ENCODE measurements at regions not wholly inside any gene's neighbourhood (a gene's known extent, or its start where the extent isn't known, plus 50 kb on each side); places are given as distances from the start of the nearest gene placed in this dataset.

GRCh38 chr1:157390651-157391050 lies 161.7 kb downstream of the FCRL5 start:
- Mint-ChIP-seq H3K4me1 (ENCODE audit: unreplicated experiment) (no peaks in the 10 kb centered on the region), H3K27ac (no peak overlapping the region), H3K4me3 (no peak overlapping the region), H3K36me3 (no peaks in the 10 kb centered on the region), H3K9me3 (peaks cover 6% of the 10 kb centered on the region), H3K27me3 (peaks cover 3% of the 10 kb centered on the region)
- TF ChIP-seq, protein P1, sequence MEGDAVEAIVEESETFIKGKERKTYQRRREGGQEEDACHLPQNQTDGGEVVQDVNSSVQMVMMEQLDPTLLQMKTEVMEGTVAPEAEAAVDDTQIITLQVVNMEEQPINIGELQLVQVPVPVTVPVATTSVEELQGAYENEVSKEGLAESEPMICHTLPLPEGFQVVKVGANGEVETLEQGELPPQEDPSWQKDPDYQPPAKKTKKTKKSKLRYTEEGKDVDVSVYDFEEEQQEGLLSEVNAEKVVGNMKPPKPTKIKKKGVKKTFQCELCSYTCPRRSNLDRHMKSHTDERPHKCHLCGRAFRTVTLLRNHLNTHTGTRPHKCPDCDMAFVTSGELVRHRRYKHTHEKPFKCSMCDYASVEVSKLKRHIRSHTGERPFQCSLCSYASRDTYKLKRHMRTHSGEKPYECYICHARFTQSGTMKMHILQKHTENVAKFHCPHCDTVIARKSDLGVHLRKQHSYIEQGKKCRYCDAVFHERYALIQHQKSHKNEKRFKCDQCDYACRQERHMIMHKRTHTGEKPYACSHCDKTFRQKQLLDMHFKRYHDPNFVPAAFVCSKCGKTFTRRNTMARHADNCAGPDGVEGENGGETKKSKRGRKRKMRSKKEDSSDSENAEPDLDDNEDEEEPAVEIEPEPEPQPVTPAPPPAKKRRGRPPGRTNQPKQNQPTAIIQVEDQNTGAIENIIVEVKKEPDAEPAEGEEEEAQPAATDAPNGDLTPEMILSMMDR (conservative IDR thresholded peaks at IDR 0.05), result no peak
- no peak for DNase-seq (ENCODE audit: extremely low spot score, unreplicated experiment)

GRCh38 chr1:157388057-157388456 lies 164.3 kb downstream of the FCRL5 start:
- peaks cover 6% of the 10 kb centered on the region for H3K9me3 Mint-ChIP-seq
- TF ChIP-seq, protein P1 (conservative IDR thresholded peaks at IDR 0.05), result no peak

GRCh38 chr1:157384258-157384657 lies 168.1 kb downstream of the FCRL5 start:
- Mint-ChIP-seq H3K27ac (no peak overlapping the region), H3K4me1 (ENCODE audit: unreplicated experiment) (no peaks in the 10 kb centered on the region), H3K27me3 (no peaks in the 10 kb centered on the region), H3K36me3 (no peaks in the 10 kb centered on the region), H3K4me3 (no peak overlapping the region), H3K9me3 (no peaks in the 10 kb centered on the region)
- DNase-seq (ENCODE audit: extremely low spot score, unreplicated experiment), result no peak
- TF ChIP-seq, protein P1 (conservative IDR thresholded peaks at IDR 0.05), result no peak

More at GRCh38 chr1:157388057-157388456, 164.3 kb downstream of the FCRL5 start:
- DNase-seq (ENCODE audit: extremely low spot score, unreplicated experiment), result no peak
- Mint-ChIP-seq H3K36me3 (no peaks in the 10 kb centered on the region), H3K4me3 (no peak overlapping the region), H3K27me3 (peaks cover 3% of the 10 kb centered on the region), H3K27ac (no peak overlapping the region), H3K4me1 (ENCODE audit: unreplicated experiment) (no peaks in the 10 kb centered on the region)

DNA sequence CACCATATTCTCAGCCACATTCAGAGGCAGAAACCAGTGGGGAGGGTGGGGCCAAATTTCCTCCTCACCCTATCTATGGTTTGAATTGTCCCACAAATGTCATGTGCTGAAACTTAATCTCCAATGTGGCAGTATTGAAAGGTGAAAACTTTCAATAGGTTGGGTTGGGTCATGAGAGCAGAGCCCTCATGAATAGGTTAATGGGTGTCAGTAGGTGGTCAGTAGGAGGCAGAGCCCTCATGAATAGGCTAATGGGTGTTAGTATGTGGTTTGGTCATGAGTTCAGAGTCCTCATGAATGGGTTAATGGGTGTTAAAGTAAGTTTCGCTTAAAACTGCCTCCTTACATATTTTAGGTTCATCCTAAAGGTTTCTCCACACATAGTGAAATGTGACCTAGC lies 170.0 kb downstream of the FCRL5 start:
- Mint-ChIP-seq H3K4me1 (ENCODE audit: unreplicated experiment) (no peaks in the 10 kb centered on the region), H3K27me3 (no peaks in the 10 kb centered on the region), H3K9me3 (no peaks in the 10 kb centered on the region), H3K4me3 (no peak overlapping the region), H3K27ac (no peak overlapping the region), H3K36me3 (no peaks in the 10 kb centered on the region)
- DNase-seq (ENCODE audit: extremely low spot score, unreplicated experiment), result no peak
- TF ChIP-seq, protein P1 (conservative IDR thresholded peaks at IDR 0.05), result no peak

- H3K27me3 Mint-ChIP-seq, result no peaks in the 10 kb centered on the region
- no peak for DNase-seq (ENCODE audit: extremely low spot score, unreplicated experiment)
Measured at GRCh38 chr1:157380523-157380922, 171.8 kb downstream of the FCRL5 start.

More at GRCh38 chr1:157380523-157380922, 171.8 kb downstream of the FCRL5 start:
- TF ChIP-seq, protein P1 (conservative IDR thresholded peaks at IDR 0.05), result no peak
- H3K9me3 Mint-ChIP-seq, result no peaks in the 10 kb centered on the region
- no peak overlapping the region for H3K27ac Mint-ChIP-seq
- H3K4me1 Mint-ChIP-seq (ENCODE audit: unreplicated experiment), result no peaks in the 10 kb centered on the region
- H3K4me3 Mint-ChIP-seq, result no peak overlapping the region
- no peaks in the 10 kb centered on the region for H3K36me3 Mint-ChIP-seq
